Cardiac muscle cell (in vitro differentiated cells and primary cell): ENCODE measurements at regions not wholly inside any gene's neighbourhood (a gene's known extent, or its start where the extent isn't known, plus 50 kb on each side); places are given as distances from the start of the nearest gene placed in this dataset.
A peak's percentile ranks its signal among the peaks of the same experiment; 100 is the strongest.

Source experiments
- DNase-seq, 2 donors: peaks; one replicate each; pipeline versions ENCODE4 v3.0.0 to v3.0.0-alpha.2; 2010 to 2017; ENCODE audit warnings: low read depth in 1 of 2, low spot score in 1 of 2
- H3K27ac ChIP-seq: fragments of 200-600 bp; sonication (generic); 2 replicates; pipeline ENCODE4 v1.5.1; 2016
- H3K27me3 ChIP-seq: fragments of 200-600 bp; sonication (generic); 2 replicates; pipeline ENCODE4 v1.6.0; 2016; ENCODE audit warnings: control low read depth
- H3K36me3 ChIP-seq: fragments of 200-600 bp; sonication (generic); 2 replicates; pipeline ENCODE4 v1.5.1; 2016; ENCODE audit warnings: control low read depth
- H3K4me1 ChIP-seq: fragments of 200-600 bp; sonication (generic); 2 replicates; pipeline ENCODE4 v1.8.1; 2017; ENCODE audit warnings: low read depth, mild to moderate bottlenecking, mixed run types
- H3K4me3 ChIP-seq: fragments of 200-600 bp; sonication (generic); 2 replicates; pipeline ENCODE4 v1.5.1; 2016; ENCODE audit warnings: mild to moderate bottlenecking
- H3K9me3 ChIP-seq: fragments of 200-600 bp; sonication (generic); 2 replicates; pipeline ENCODE4 v1.5.1; 2017; ENCODE audit warnings: low read depth, mild to moderate bottlenecking, control low read depth
- CTCF ChIP-seq: IDR thresholded peaks from 2 replicates; pipeline ENCODE4 v1.5.1; 2012; ENCODE audit warnings: low read depth, mild to moderate bottlenecking, low read length

DNA sequence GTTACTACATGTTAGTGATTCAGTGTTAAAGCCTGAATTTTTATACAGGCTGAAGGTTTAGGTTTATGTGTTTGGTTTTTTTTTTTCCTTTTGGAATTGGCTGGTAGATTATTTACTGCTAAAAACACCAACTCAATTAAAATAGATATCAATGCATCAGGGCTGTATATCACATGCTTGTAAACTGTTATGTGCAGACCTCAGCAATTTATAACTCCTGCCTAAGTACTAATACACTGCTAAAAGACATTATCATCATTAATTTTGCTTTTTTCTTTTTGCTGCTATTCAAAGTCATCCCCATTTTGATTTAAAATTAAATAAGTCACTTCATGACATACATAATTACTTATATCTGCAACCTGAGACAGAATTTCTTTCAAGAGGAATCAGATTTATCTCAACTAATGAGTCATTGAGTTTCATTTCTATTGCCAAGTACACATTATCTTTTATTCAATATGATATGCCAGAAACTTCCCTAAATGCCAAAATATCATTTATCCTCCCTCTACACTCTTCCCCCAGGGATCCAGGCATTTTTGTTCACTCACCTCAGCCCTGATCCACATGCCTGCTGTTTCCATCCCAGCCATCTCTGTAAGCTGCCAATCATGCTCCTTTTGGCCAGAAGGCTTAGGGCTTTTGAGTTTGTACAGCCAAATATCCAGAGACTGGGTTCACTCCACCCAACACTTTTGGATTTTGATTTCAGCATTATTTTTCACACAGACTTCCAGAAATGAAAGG, 98.5 kb downstream of the POLR1F start:
- TF ChIP-seq CTCF: no peak
- no peaks in the 10 kb centered on the region for H3K9me3 ChIP-seq
- no peak overlapping the region for H3K4me3 ChIP-seq
- H3K27ac ChIP-seq: no peak overlapping the region
- peak in 1 of 2 donors; percentile 7 for DNase-seq
- H3K36me3 ChIP-seq: no peaks in the 10 kb centered on the region
- no peaks in the 10 kb centered on the region for H3K4me1 ChIP-seq
- no peaks in the 10 kb centered on the region for H3K27me3 ChIP-seq

GRCh38 chr7:19589446-19589845, 119.4 kb downstream of the POLR1F start:
- Histone ChIP-seq H3K9me3 (no peaks in the 10 kb centered on the region), H3K4me3 (no peak overlapping the region), H3K4me1 (no peaks in the 10 kb centered on the region), H3K36me3 (no peaks in the 10 kb centered on the region), H3K27ac (no peak overlapping the region), H3K27me3 (no peaks in the 10 kb centered on the region)
- no peak for TF ChIP-seq CTCF
- DNase-seq: no peak

GRCh38 chr7:19587291-19587690, 121.5 kb downstream of the POLR1F start:
- no peaks in the 10 kb centered on the region for H3K4me1 ChIP-seq
- H3K4me3 ChIP-seq: no peak overlapping the region
- no peaks in the 10 kb centered on the region for H3K27me3 ChIP-seq
- TF ChIP-seq CTCF: no peak
- H3K36me3 ChIP-seq: no peaks in the 10 kb centered on the region
- DNase-seq: peak; percentile 4 to 6
- no peaks in the 10 kb centered on the region for H3K9me3 ChIP-seq
- H3K27ac ChIP-seq: no peak overlapping the region

GRCh38 chr7:19585761-19586160, 123.1 kb downstream of the POLR1F start:
- H3K4me3 ChIP-seq: no peak overlapping the region
- DNase-seq: no peak
- H3K27ac ChIP-seq: no peak overlapping the region
- no peaks in the 10 kb centered on the region for H3K4me1 ChIP-seq
- H3K27me3 ChIP-seq: no peaks in the 10 kb centered on the region
- no peak for TF ChIP-seq CTCF
- H3K36me3 ChIP-seq: no peaks in the 10 kb centered on the region
- no peaks in the 10 kb centered on the region for H3K9me3 ChIP-seq

- no peaks in the 10 kb centered on the region for H3K9me3 ChIP-seq
- H3K4me3 ChIP-seq: no peak overlapping the region
- H3K27me3 ChIP-seq: no peaks in the 10 kb centered on the region
- peaks cover 5% of the 10 kb centered on the region for H3K4me1 ChIP-seq
- no peak overlapping the region for H3K27ac ChIP-seq
- H3K36me3 ChIP-seq: no peaks in the 10 kb centered on the region
- no peak for DNase-seq
- no peak for TF ChIP-seq CTCF
Observed at GRCh38 chr7:19575909-19576557, 132.8 kb downstream of the POLR1F start.
